PC-9 (cell line): ENCODE measurements at regions not wholly inside any gene's neighbourhood (a gene's known extent, or its start where the extent isn't known, plus 50 kb on each side); places are given as distances from the start of the nearest gene placed in this dataset.

Experiments
- BruUV-seq: library from RNA; stranded (reverse); fragments of 400-500 nt; replicated peaks from 2 replicates; lab custom pipeline; 2021; lab: Mats Ljungman, UMichigan
- CTCF ChIA-PET: fragments of 300-600 bp; sonication (Branson Sonifier 250); formaldehyde crosslinking; loops from one replicate; lab custom pipeline; 2022; ENCODE audit warnings: antibody characterized with exemption; lab: Charles Lee
- POLR2A ChIA-PET: fragments of 300-600 bp; sonication (Branson Sonifier 250); formaldehyde crosslinking; loops from one replicate; lab custom pipeline; 2022; ENCODE audit warnings: antibody characterized with exemption; ENCODE audit not compliant: unreplicated experiment; lab: Charles Lee
- DNase-seq, 2 experiments: peaks; one replicate each; pipeline versions ENCODE4 v3.0.0 to v3.0.0-alpha.2; 2015 to 2022; ENCODE audit warnings: mixed read lengths in 1 of 2
- H2AFZ ChIP-seq: fragments of 200-600 bp; sonication (generic); 2 replicates; pipeline ENCODE4 v1.8.1; 2017; ENCODE audit warnings: antibody characterized with exemption
- H3F3A ChIP-seq: fragments of 200-600 bp; sonication (generic); 2 replicates; pipeline ENCODE4 v1.8.1; 2017; ENCODE audit warnings: antibody characterized with exemption, mild to moderate bottlenecking, low read depth; ENCODE audit not compliant: insufficient read depth
- H3K27ac ChIP-seq: fragments of 200-600 bp; sonication (generic); 2 replicates; pipeline ENCODE4 v1.6.1; 2016; ENCODE audit warnings: mixed run types
- H3K27me3 ChIP-seq: fragments of 200-600 bp; sonication (generic); 2 replicates; pipeline ENCODE4 v1.6.1; 2016; ENCODE audit warnings: low read depth, mixed run types; ENCODE audit not compliant: insufficient read depth
- H3K36me3 ChIP-seq: fragments of 200-600 bp; sonication (generic); 2 replicates; pipeline ENCODE4 v1.6.1; 2016; ENCODE audit warnings: low read depth, mixed run types
- H3K4me1 ChIP-seq: fragments of 200-600 bp; sonication (generic); replicated peaks from 2 replicates; pipeline ENCODE4 v1.6.1; 2016; ENCODE audit warnings: mixed run types; ENCODE audit not compliant: insufficient read depth
- H3K4me2 ChIP-seq: fragments of 200-600 bp; sonication (generic); 2 replicates; pipeline ENCODE4 v1.6.1; 2017; ENCODE audit warnings: mixed run types
- H3K4me3 ChIP-seq: fragments of 200-600 bp; sonication (generic); 2 replicates; pipeline ENCODE4 v1.6.1; 2016; ENCODE audit warnings: mixed run types
- H3K79me2 ChIP-seq: fragments of 200-600 bp; sonication (generic); 2 replicates; pipeline ENCODE4 v1.6.1; 2017; ENCODE audit warnings: low read depth, mixed run types
- H3K9me2 ChIP-seq: fragments of 200-600 bp; sonication (generic); 2 replicates; pipeline ENCODE4 v1.8.1; 2017; ENCODE audit warnings: mild to moderate bottlenecking; ENCODE audit not compliant: insufficient read depth
- H3K9me3 ChIP-seq: fragments of 200-600 bp; sonication (generic); 2 replicates; pipeline ENCODE4 v1.8.1; 2016; ENCODE audit warnings: low read depth; ENCODE audit not compliant: insufficient read depth
- H4K20me1 ChIP-seq: fragments of 200-600 bp; sonication (generic); 2 replicates; pipeline ENCODE4 v1.8.1; 2017; ENCODE audit not compliant: insufficient read depth
- EZH2 ChIP-seq: fragments of 200-600 bp; sonication (generic); IDR thresholded peaks from 2 replicates; pipeline ENCODE4 v1.8.0; 2017; ENCODE audit warnings: antibody characterized with exemption, low read depth
- intact Hi-C: fragments of 100-400 bp; cut with micrococcal nuclease; formaldehyde crosslinking; loops from one replicate; pipeline ENCODE4 v1.10.0; 2022; ENCODE audit not compliant: unreplicated experiment
- TF ChIP-seq, protein P1 (sequence below): fragments of 200-600 bp; sonication (generic); conservative IDR thresholded peaks from 2 replicates; pipeline ENCODE4 v1.6.1; 2017; ENCODE audit warnings: mixed run types, antibody characterized with exemption, mild to moderate bottlenecking, moderate library complexity

DNA sequence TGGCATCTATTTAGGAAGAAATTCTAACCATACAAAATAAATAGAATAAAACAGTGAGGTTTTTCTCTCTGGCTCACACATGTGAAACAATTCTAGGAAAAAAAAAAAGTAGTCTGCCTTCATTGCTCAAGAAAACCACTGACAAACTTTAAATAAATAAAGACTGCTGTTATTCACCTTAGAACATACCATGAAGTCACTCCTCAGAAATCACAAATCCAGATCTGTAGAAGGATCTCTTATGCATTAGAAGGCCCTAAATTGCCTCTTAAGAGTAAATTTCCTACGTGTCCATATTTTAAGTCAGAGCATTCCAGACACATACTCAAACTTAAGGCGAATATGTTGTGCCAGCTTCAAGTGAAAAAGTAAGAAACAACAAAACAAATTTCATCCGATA is 217.3 kb downstream of the ZIC4 start:
- H3K4me1 ChIP-seq, result no peaks in the 10 kb centered on the region
- no peaks in the 10 kb centered on the region for H3K79me2 ChIP-seq
- no peaks in the 10 kb centered on the region for H3K36me3 ChIP-seq
- H3K4me3 ChIP-seq, result no peak overlapping the region
- no peaks in the 10 kb centered on the region for H3K9me3 ChIP-seq
- BruUV-seq, result no TSS peak
- H3K27ac ChIP-seq, result no peak overlapping the region
- H3F3A ChIP-seq, result no peaks in the 10 kb centered on the region
- TF ChIP-seq, protein P1, sequence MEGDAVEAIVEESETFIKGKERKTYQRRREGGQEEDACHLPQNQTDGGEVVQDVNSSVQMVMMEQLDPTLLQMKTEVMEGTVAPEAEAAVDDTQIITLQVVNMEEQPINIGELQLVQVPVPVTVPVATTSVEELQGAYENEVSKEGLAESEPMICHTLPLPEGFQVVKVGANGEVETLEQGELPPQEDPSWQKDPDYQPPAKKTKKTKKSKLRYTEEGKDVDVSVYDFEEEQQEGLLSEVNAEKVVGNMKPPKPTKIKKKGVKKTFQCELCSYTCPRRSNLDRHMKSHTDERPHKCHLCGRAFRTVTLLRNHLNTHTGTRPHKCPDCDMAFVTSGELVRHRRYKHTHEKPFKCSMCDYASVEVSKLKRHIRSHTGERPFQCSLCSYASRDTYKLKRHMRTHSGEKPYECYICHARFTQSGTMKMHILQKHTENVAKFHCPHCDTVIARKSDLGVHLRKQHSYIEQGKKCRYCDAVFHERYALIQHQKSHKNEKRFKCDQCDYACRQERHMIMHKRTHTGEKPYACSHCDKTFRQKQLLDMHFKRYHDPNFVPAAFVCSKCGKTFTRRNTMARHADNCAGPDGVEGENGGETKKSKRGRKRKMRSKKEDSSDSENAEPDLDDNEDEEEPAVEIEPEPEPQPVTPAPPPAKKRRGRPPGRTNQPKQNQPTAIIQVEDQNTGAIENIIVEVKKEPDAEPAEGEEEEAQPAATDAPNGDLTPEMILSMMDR, result no peak
- no peak for TF ChIP-seq EZH2
- no peak overlapping the region for H3K4me2 ChIP-seq
- intact Hi-C loops, result loop anchor here (5.0 kb wide), 1 partner anchor 367 kb away; no protein-coding TSS in a partner anchor
- H3K9me2 ChIP-seq, result no peaks in the 10 kb centered on the region
- no peak for DNase-seq
- ChIA-PET CTCF (no interaction called here), POLR2A (no interaction called here)
- H4K20me1 ChIP-seq, result no peaks in the 10 kb centered on the region
- no peaks in the 10 kb centered on the region for H3K27me3 ChIP-seq
- no peak overlapping the region for H2AFZ ChIP-seq

DNA sequence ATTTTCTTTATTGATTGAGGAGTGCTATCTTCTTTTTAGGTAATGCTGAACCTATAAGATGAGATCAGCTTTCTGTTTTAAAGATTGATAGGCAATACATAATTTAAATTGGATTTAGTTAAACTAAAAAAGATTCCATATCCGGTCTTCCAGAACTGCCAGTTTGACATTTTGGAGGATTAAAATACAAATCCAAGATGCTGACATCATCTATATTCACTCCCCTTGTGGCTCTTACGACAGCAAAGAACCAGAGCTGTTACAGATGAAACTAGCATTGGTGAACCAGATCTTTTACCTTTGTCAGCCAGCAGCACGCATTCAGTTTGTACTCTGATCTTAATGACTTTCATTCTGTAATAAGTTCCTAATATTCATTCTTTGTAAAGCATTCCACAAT is 218.7 kb downstream of the ZIC4 start:
- H3K9me2 ChIP-seq, result no peaks in the 10 kb centered on the region
- H3K36me3 ChIP-seq, result no peaks in the 10 kb centered on the region
- no peaks in the 10 kb centered on the region for H3F3A ChIP-seq
- H3K4me2 ChIP-seq, result no peak overlapping the region
- ChIA-PET POLR2A (no interaction called here), CTCF (no interaction called here)
- no peak for DNase-seq
- intact Hi-C loops, result loop anchor here (5.0 kb wide), 1 partner anchor 365 kb away; no protein-coding TSS in a partner anchor
- no peaks in the 10 kb centered on the region for H3K27me3 ChIP-seq
- no peaks in the 10 kb centered on the region for H3K79me2 ChIP-seq
- no peak overlapping the region for H2AFZ ChIP-seq
- no TSS peak for BruUV-seq
- H3K4me3 ChIP-seq, result no peak overlapping the region
- TF ChIP-seq EZH2, result no peak
- TF ChIP-seq, protein P1, result no peak
- no peak overlapping the region for H3K27ac ChIP-seq
- no peaks in the 10 kb centered on the region for H4K20me1 ChIP-seq
- no peaks in the 10 kb centered on the region for H3K9me3 ChIP-seq
- no peaks in the 10 kb centered on the region for H3K4me1 ChIP-seq

DNA sequence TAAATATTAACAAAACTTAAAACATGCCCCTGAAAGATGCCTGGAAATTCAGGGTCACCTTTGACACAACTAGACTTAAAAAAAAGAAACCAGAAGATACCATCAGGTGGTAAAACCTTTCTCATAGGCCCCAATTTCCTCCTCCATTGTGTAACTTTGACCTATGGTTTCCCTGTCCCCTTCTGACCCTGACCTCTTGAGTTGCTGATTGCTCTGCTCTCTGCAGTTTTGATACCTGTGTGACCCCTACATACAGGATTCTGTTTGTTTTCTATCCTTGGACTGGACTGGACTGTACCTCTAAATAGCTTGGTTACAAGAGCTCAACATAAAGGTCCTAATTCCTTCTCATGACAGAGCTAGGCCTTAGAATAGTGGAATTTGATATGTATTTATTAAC is 220.6 kb downstream of the ZIC4 start:
- no TSS peak for BruUV-seq
- Histone ChIP-seq H4K20me1 (no peaks in the 10 kb centered on the region), H3K4me2 (no peak overlapping the region), H3K4me3 (no peak overlapping the region), H3K36me3 (no peaks in the 10 kb centered on the region), H3K27ac (no peak overlapping the region), H2AFZ (no peak overlapping the region), H3K27me3 (no peaks in the 10 kb centered on the region), H3F3A (no peaks in the 10 kb centered on the region), H3K9me2 (no peaks in the 10 kb centered on the region), H3K9me3 (no peaks in the 10 kb centered on the region), H3K4me1 (no peaks in the 10 kb centered on the region), H3K79me2 (no peaks in the 10 kb centered on the region)
- intact Hi-C loops, result loop anchor here (5.0 kb wide), 1 partner anchor 363 kb away; no protein-coding TSS in a partner anchor
- ChIA-PET CTCF (interaction anchor here (0.5 kb wide), 1 partner anchor 778 kb away, joined by 3 read pairs; no protein-coding TSS in a partner anchor), POLR2A (no interaction called here)
- no peak for TF ChIP-seq EZH2
- TF ChIP-seq, protein P1, result no peak
- no peak for DNase-seq
